Thyroid gland (tissue), 4 donors: ENCODE measurements at regions not wholly inside any gene's neighbourhood (a gene's known extent, or its start where the extent isn't known, plus 50 kb on each side); places are given as distances from the start of the nearest gene placed in this dataset.

Experiments used
- DNase-seq, 2 donors: peaks; one replicate each; pipeline ENCODE4 v3.0.0-alpha.2; 2019
- H3K27ac ChIP-seq, 3 donors: fragments of 200-600 bp; sonication (generic); 1 replicate in 2 of 3; 2 replicates in 1 of 3; pipeline ENCODE4 v1.5.1; 2016 to 2019; ENCODE audit warnings: mild to moderate bottlenecking in 1 of 3, moderate library complexity in 1 of 3
- H3K27me3 ChIP-seq: fragments of 200-600 bp; sonication (generic); one replicate; pipeline ENCODE4 v1.5.1; 2019
- H3K36me3 ChIP-seq, 2 donors: fragments of 200-600 bp; sonication (generic); one replicate each; pipeline ENCODE4 v1.5.1; 2016 to 2019
- H3K4me1 ChIP-seq, 2 donors: fragments of 200-600 bp; sonication (generic); one replicate each; pipeline ENCODE4 v1.5.1; 2017 to 2019
- H3K4me3 ChIP-seq, 3 donors: fragments of 200-600 bp; sonication (generic); replicated peaks in 1 of 3; 1 replicate in 2 of 3; 2 replicates in 1 of 3; pipeline ENCODE4 v1.5.1; 2016; ENCODE audit warnings: mild to moderate bottlenecking in 1 of 3
- H3K9me3 ChIP-seq: fragments of 200-600 bp; sonication (generic); one replicate; pipeline ENCODE4 v1.5.1; 2017
- POLR2A ChIP-seq, 2 donors: fragments of 450-650 bp; IDR thresholded peaks; one replicate each; pipeline ENCODE4 v1.6.1; 2017; ENCODE audit warnings: antibody characterized with exemption in 2 of 2, mild to moderate bottlenecking in 2 of 2, moderate library complexity in 1 of 2
- WGBS, 2 donors: methylation state at CpG; one replicate each; pipeline ENCODE4 v1.1.5; 2017; 5-methylcytosine and 5-hydroxymethylcytosine counted together
- intact Hi-C: fragments of 100-400 bp; cut with DNase I; formaldehyde crosslinking; loops from one replicate; pipeline ENCODE4 v1.15.1; 2023
- TF ChIP-seq, protein P1 (sequence below), 6 experiments: fragments of 200-600 bp in 3 of 6; fragments of 450-650 bp in 3 of 6; sonication (generic) in 3 of 6; IDR thresholded peaks; one replicate each; pipeline ENCODE4 v1.5.1; 2016 to 2019; ENCODE audit warnings: antibody characterized with exemption in 6 of 6, mild to moderate bottlenecking in 2 of 6, inconsistent platforms in 1 of 6, moderate library complexity in 1 of 6

DNA sequence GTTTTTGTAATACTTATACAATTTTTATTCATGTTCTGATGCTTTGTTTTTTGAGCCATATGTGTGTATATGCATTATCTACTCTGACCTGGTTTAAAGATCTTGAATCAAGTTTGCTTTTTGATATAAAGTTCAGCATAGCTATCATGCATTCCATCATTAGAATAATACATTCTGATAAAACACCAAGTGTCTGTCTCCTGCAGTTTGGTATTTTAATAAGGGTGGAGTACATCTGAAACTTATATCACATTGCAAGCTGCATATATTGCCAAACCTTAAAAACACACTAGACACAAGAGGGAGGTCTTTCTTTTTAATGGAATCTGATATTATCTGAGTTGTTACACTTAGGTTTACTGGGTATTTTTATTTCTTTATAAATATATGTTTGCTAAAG, 102.8 kb upstream of the ADAMTSL1 start:
- Histone ChIP-seq H3K4me1 (no peaks in the 10 kb centered on the region), H3K36me3 (no peaks in the 10 kb centered on the region), H3K27ac (no peak overlapping the region), H3K9me3 (no peaks in the 10 kb centered on the region), H3K4me3 (no peak overlapping the region), H3K27me3 (no peaks in the 10 kb centered on the region)
- no peak for TF ChIP-seq POLR2A (IDR thresholded peaks at IDR 0.05)
- TF ChIP-seq, protein P1, sequence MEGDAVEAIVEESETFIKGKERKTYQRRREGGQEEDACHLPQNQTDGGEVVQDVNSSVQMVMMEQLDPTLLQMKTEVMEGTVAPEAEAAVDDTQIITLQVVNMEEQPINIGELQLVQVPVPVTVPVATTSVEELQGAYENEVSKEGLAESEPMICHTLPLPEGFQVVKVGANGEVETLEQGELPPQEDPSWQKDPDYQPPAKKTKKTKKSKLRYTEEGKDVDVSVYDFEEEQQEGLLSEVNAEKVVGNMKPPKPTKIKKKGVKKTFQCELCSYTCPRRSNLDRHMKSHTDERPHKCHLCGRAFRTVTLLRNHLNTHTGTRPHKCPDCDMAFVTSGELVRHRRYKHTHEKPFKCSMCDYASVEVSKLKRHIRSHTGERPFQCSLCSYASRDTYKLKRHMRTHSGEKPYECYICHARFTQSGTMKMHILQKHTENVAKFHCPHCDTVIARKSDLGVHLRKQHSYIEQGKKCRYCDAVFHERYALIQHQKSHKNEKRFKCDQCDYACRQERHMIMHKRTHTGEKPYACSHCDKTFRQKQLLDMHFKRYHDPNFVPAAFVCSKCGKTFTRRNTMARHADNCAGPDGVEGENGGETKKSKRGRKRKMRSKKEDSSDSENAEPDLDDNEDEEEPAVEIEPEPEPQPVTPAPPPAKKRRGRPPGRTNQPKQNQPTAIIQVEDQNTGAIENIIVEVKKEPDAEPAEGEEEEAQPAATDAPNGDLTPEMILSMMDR (IDR thresholded peaks at IDR 0.05): no peak
- no peak for DNase-seq
- intact Hi-C loops: no loop called here

DNA sequence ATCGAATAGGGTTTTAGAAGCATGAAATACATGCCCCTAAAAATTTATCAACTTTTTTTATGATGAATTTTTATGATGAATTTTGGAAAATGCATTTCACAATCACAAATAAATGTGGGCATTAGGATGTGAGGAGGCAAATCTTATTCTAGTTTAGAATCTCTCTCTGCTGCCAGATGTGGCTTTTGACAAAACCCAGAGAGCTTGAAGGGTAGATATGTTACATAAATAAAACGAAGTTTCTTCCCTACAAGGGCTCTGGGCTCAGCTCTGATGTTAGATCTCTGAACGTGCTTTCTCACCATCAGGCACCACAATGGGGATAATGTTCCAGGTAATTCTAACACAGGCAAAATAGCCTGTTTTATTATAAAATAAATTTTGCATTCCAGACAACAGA, 102.3 kb upstream of the ADAMTSL1 start:
- H3K27me3 ChIP-seq: no peaks in the 10 kb centered on the region
- H3K9me3 ChIP-seq: no peaks in the 10 kb centered on the region
- H3K4me1 ChIP-seq: no peaks in the 10 kb centered on the region
- intact Hi-C loops: no loop called here
- TF ChIP-seq, protein P1 (IDR thresholded peaks at IDR 0.05): no peak
- no peak for TF ChIP-seq POLR2A (IDR thresholded peaks at IDR 0.05)
- no peaks in the 10 kb centered on the region for H3K36me3 ChIP-seq
- 75 to 79% methylated on average over 3 of the region's 3 CpGs for WGBS, 2 donors
- H3K4me3 ChIP-seq: no peak overlapping the region
- DNase-seq: no peak
- no peak overlapping the region for H3K27ac ChIP-seq

DNA sequence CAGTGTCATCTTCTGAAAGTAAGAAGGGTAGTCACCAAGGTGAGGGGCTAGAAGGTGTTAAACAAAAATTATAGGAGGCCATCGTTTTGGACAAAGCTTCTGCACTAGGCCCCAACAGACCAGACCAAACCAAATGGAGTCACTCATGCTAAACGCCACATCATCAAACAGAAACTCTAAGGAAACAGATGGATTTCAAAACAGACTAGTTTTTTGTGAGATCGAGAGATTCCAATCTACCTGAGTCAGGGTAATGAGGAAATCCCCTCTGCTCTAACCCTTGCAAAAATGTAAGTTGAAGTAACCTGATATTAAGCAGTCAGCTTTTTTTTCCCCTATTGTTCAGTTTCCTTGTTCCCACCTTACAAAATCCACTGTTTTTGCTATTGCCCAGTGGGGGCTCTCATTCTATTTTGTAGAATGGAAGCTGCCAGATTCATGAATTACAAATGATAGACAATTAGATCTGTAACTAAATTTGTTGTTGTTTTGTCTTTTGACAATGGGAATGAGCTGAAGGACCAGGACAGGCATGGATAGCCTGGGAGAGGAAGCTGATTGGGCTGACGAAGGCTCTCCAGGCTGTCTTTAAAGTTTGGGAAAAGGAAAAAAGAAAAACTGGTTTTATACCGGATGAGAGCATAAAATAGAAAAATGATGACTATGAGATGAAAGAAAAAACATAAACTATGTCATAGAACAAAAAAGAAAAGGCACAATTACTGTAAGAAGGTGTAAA, 94.7 kb upstream of the ADAMTSL1 start:
- 73 to 78% methylated on average over 5 of the region's 5 CpGs for whole genome bisulfite sequencing, 2 donors
- Histone ChIP-seq H3K4me1 (no peaks in the 10 kb centered on the region), H3K4me3 (no peak overlapping the region), H3K27me3 (no peaks in the 10 kb centered on the region), H3K27ac (no peak overlapping the region), H3K9me3 (no peaks in the 10 kb centered on the region), H3K36me3 (no peaks in the 10 kb centered on the region)
- TF ChIP-seq, protein P1 (IDR thresholded peaks at IDR 0.05): no peak
- TF ChIP-seq POLR2A (IDR thresholded peaks at IDR 0.05): no peak
- no peak for DNase-seq
- intact Hi-C loops: no loop called here

DNA sequence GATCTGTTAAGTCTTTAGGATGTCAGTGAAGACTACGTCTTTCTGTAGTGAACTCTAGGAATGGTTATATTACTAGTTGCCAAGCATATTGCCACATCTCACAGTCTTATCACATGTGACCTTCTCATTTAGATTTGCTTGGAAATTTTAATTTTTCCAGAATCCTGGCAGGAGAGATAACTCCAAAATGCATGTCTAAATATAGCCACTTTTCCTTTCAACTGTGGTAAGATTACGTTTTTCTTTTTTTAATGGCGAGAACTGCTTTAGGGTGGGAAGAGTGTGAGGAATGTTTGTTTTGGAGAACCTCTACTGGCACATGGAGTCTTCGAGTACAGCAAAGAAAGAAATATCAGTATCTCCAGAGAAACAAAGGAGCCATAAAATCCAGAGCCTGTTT, 91.7 kb upstream of the ADAMTSL1 start:
- Histone ChIP-seq H3K4me1 (peaks cover 10 to 12% of the 10 kb centered on the region in 2 donors), H3K36me3 (no peaks in the 10 kb centered on the region), H3K9me3 (no peaks in the 10 kb centered on the region), H3K27ac (no peak overlapping the region), H3K4me3 (no peak overlapping the region), H3K27me3 (no peaks in the 10 kb centered on the region)
- WGBS, 2 donors: 62 to 70% methylated on average over 4 of the region's 4 CpGs
- DNase-seq: no peak
- intact Hi-C loops: no loop called here
- TF ChIP-seq POLR2A (IDR thresholded peaks at IDR 0.05): no peak
- TF ChIP-seq, protein P1 (IDR thresholded peaks at IDR 0.05): no peak

DNA sequence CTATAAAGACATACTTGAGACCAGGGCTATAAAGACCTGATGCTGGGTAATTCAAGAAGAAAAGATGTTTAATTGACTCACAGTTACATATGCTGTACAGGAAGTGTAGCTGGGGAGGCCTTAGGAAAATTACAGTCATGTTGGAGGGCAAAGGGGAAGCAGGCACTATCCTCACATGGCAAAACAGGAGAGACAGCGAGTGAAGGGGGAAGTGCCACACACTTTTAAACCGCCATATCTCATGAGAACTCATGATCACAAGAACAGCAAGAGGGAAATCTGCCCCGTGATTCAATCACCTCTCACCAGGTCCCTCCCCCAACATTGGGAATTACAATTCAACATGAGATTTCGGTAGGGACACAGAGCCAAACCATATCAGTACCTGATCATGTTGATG, 89.9 kb upstream of the ADAMTSL1 start:
- intact Hi-C loops: no loop called here
- Histone ChIP-seq H3K9me3 (no peaks in the 10 kb centered on the region), H3K27me3 (no peaks in the 10 kb centered on the region), H3K4me3 (no peak overlapping the region), H3K4me1 (peaks cover 10 to 12% of the 10 kb centered on the region in 2 donors), H3K36me3 (no peaks in the 10 kb centered on the region), H3K27ac (no peak overlapping the region)
- WGBS, 2 donors: 91 to 93% methylated on average over 4 of the region's 4 CpGs
- no peak for TF ChIP-seq POLR2A (IDR thresholded peaks at IDR 0.05)
- TF ChIP-seq, protein P1 (IDR thresholded peaks at IDR 0.05): no peak
- no peak for DNase-seq
